HepG2 (cell line): ENCODE measurements at regions not wholly inside any gene's neighbourhood (a gene's known extent, or its start where the extent isn't known, plus 50 kb on each side); places are given as distances from the start of the nearest gene placed in this dataset.
"Not testable (repeated sequence)": the region's sequence is repeated elsewhere in the genome, so short reads cannot be mapped to it uniquely, and the experiment has no call there.

ENCODE experiments used
- CTCF ChIP-seq: sonication (generic); formaldehyde crosslinking; IDR thresholded peaks from 2 replicates; pipeline ENCODE4 v1.5.0; 2020; ENCODE audit warnings: mild to moderate bottlenecking, missing genetic modification reagents, moderate library complexity
- ESRRA ChIP-seq: sonication (generic); formaldehyde crosslinking; IDR thresholded peaks from 2 replicates; pipeline ENCODE4 v1.5.1; 2020; ENCODE audit warnings: mild to moderate bottlenecking, low read depth, missing genetic modification reagents
- MXI1 ChIP-seq: IDR thresholded peaks from 3 replicates; pipeline ENCODE4 v1.6.1; 2012; ENCODE audit warnings: low read depth, low read length, inconsistent platforms, borderline replicate concordance
- MYNN ChIP-seq: sonication (generic); formaldehyde crosslinking; IDR thresholded peaks from 2 replicates; pipeline ENCODE4 v1.4.0; 2020; ENCODE audit warnings: mild to moderate bottlenecking, low read depth, missing genetic modification reagents
- NR2F2 ChIP-seq: IDR thresholded peaks from 2 replicates; pipeline ENCODE4 v1.6.1; 2012; ENCODE audit warnings: low read depth, inconsistent platforms, borderline replicate concordance
- REST ChIP-seq, 2 experiments: IDR thresholded peaks; 2 replicates each; pipeline ENCODE4 v1.6.1; 2011 to 2012; ENCODE audit warnings: low read length in 2 of 2, borderline replicate concordance in 1 of 2, low read depth in 1 of 2, mild to moderate bottlenecking in 1 of 2, moderate library complexity in 1 of 2
- SUZ12 ChIP-seq: fragments of 150-350 bp; IDR thresholded peaks from 2 replicates; pipeline ENCODE4 v1.6.1; 2014; ENCODE audit warnings: low read depth, low read length
- USF2 ChIP-seq, 2 experiments: sonication (generic) in 1 of 2; formaldehyde crosslinking in 1 of 2; IDR thresholded peaks; 2 replicates each; pipeline versions ENCODE4 v1.5.1 to v1.6.1; 2011 to 2020; ENCODE audit warnings: borderline replicate concordance in 1 of 2, low read depth in 1 of 2, low read length in 1 of 2, mild to moderate bottlenecking in 1 of 2, missing genetic modification reagents in 1 of 2, moderate library complexity in 1 of 2

GRCh38 chr2:131646220-131646619, 118.5 kb downstream of the CCDC74A start:
- not testable (repeated sequence) for TF ChIP-seq MYNN; NR2F2; MXI1; ESRRA (CRISPR knock-in tag); USF2 (IDR thresholded peaks at IDR 0.05; ENCODE audit: low read depth, low read length); USF2 (CRISPR knock-in tag; IDR thresholded peaks at IDR 0.05; ENCODE audit: borderline replicate concordance); SUZ12; REST (IDR thresholded peaks at IDR 0.05; ENCODE audit: borderline replicate concordance in 1 of 2, low read depth in 1 of 2, low read length in 2 of 2); CTCF
